H1 (cell line): ENCODE measurements at regions not wholly inside any gene's neighbourhood (a gene's known extent, or its start where the extent isn't known, plus 50 kb on each side); places are given as distances from the start of the nearest gene placed in this dataset.

ENCODE experiments used
- CTCF ChIA-PET: fragments of 300-600 bp; sonication (Branson Sonifier 250); formaldehyde crosslinking; loops from one replicate; lab custom pipeline; 2021; ENCODE audit not compliant: partially characterized antibody; lab: Charles Lee
- POLR2A ChIA-PET: fragments of 300-600 bp; sonication (Branson Sonifier 250); formaldehyde crosslinking; loops from one replicate; lab custom pipeline; 2021; ENCODE audit warnings: inconsistent platforms; ENCODE audit not compliant: partially characterized antibody; lab: Charles Lee
- DNase-seq, 2 experiments: peaks; one replicate each; pipeline versions ENCODE4 v3.0.0 to v3.0.0-alpha.2; 2010 to 2022; ENCODE audit warnings: low spot score in 2 of 2, low read depth in 1 of 2, mixed read lengths in 1 of 2
- FAIRE-seq: peaks from 2 replicates; lab custom pipeline; 2011; peaks lifted over from hg19 to GRCh38; lab: Jason Lieb, UNC
- H2AFZ ChIP-seq: 2 replicates; pipeline ENCODE4 v1.8.1; 2012; ENCODE audit warnings: low read length, inconsistent platforms
- H2AK5ac ChIP-seq: 2 replicates; pipeline ENCODE4 v1.6.1; 2013; ENCODE audit warnings: low read depth, low read length
- H2BK120ac ChIP-seq: replicated peaks from 2 replicates; pipeline ENCODE3; 2013; ENCODE audit warnings: low read depth, low read length, inconsistent platforms
- H2BK12ac ChIP-seq: 2 replicates; pipeline ENCODE4 v1.6.1; 2013; ENCODE audit warnings: low read depth, low read length
- H2BK15ac ChIP-seq: 2 replicates; pipeline ENCODE4 v1.6.1; 2013; ENCODE audit warnings: low read length
- H2BK20ac ChIP-seq: 2 replicates; pipeline ENCODE4 v1.6.1; 2013; ENCODE audit warnings: low read length
- H2BK5ac ChIP-seq: 2 replicates; pipeline ENCODE4 v1.6.1; 2013; ENCODE audit warnings: low read depth, low read length
- H3K14ac ChIP-seq: 2 replicates; pipeline ENCODE4 v1.6.1; 2013; ENCODE audit warnings: inconsistent platforms; ENCODE audit not compliant: insufficient read length
- H3K18ac ChIP-seq: 2 replicates; pipeline ENCODE4 v1.6.1; 2013; ENCODE audit warnings: low read length; ENCODE audit errors: extremely low read depth
- H3K23ac ChIP-seq: 2 replicates; pipeline ENCODE4 v1.6.1; 2013; ENCODE audit warnings: inconsistent platforms; ENCODE audit not compliant: insufficient read length
- H3K23me2 ChIP-seq: 2 replicates; pipeline ENCODE4 v1.6.1; 2013; ENCODE audit warnings: low read depth, low read length
- H3K27ac ChIP-seq: 2 replicates; pipeline ENCODE4 v1.6.1; 2011; ENCODE audit warnings: low read depth, low read length, inconsistent platforms
- H3K27me3 ChIP-seq, 4 experiments: replicated peaks in 1 of 4; 1 replicate in 1 of 4; 2 replicates in 3 of 4; pipeline versions ENCODE4 v1.6.1 to v1.8.1; 2011 to 2013; ENCODE audit warnings: low read length in 3 of 4, mild to moderate bottlenecking in 3 of 4, inconsistent platforms in 2 of 4, mixed read lengths in 2 of 4, moderate library complexity in 1 of 4; ENCODE audit not compliant: control insufficient read depth in 3 of 4, insufficient read depth in 3 of 4; ENCODE audit errors: extremely low read depth in 1 of 4
- H3K36me3 ChIP-seq, 4 experiments: 2 replicates each; pipeline versions ENCODE4 v1.6.1 to v1.8.1; 2011 to 2013; ENCODE audit warnings: mild to moderate bottlenecking in 4 of 4, low read length in 3 of 4, moderate library complexity in 2 of 4, control low read depth in 1 of 4, inconsistent platforms in 1 of 4; ENCODE audit not compliant: insufficient read depth in 4 of 4, control insufficient read depth in 2 of 4
- H3K4ac ChIP-seq: replicated peaks from 2 replicates; pipeline ENCODE3; 2013; ENCODE audit warnings: low read length, low read depth, mixed read lengths, inconsistent platforms; ENCODE audit not compliant: insufficient read length
- H3K4me1 ChIP-seq, 4 experiments: replicated peaks in 1 of 4; 1 replicate in 1 of 4; 2 replicates in 3 of 4; pipeline versions ENCODE4 v1.6.1 to v1.8.1; 2011 to 2013; ENCODE audit warnings: low read length in 3 of 4, inconsistent platforms in 2 of 4, mixed read lengths in 1 of 4; ENCODE audit not compliant: insufficient read depth in 4 of 4, control insufficient read depth in 3 of 4
- H3K4me2 ChIP-seq, 2 experiments: 2 replicates each; pipeline versions ENCODE4 v1.6.1 to v1.8.1; 2011 to 2013; ENCODE audit warnings: low read depth in 2 of 2, low read length in 2 of 2, control low read depth in 1 of 2, inconsistent platforms in 1 of 2, mild to moderate bottlenecking in 1 of 2; ENCODE audit not compliant: insufficient read depth in 1 of 2
- H3K4me3 ChIP-seq, 4 experiments: fragments of 200-600, 300-600 bp in 1 of 4; sonication (generic), shearing (Covaris generic), sonication (Bioruptor Twin) in 1 of 4; 2 replicates each; pipeline versions ENCODE4 v1.5.1 to v1.8.1; 2011 to 2016; ENCODE audit warnings: low read length in 4 of 4, low read depth in 3 of 4, control low read depth in 2 of 4, inconsistent platforms in 2 of 4, mild to moderate bottlenecking in 2 of 4, mixed read lengths in 1 of 4, moderate library complexity in 1 of 4; ENCODE audit not compliant: insufficient read depth in 2 of 4; ENCODE audit errors: extremely low read depth in 1 of 4
- H3K56ac ChIP-seq: replicated peaks from 2 replicates; pipeline ENCODE3; 2013; ENCODE audit warnings: low read depth, mild to moderate bottlenecking, mixed read lengths, low read length, inconsistent platforms; ENCODE audit not compliant: insufficient read length
- H3K79me1 ChIP-seq: 2 replicates; pipeline ENCODE4 v1.6.1; 2013; ENCODE audit warnings: low read depth, low read length, control low read depth
- H3K79me2 ChIP-seq, 2 experiments: 2 replicates each; pipeline versions ENCODE4 v1.6.1 to v1.8.1; 2012 to 2013; ENCODE audit warnings: low read length in 2 of 2, mild to moderate bottlenecking in 2 of 2, inconsistent platforms in 1 of 2; ENCODE audit not compliant: insufficient read depth in 2 of 2, control insufficient read depth in 1 of 2
- H3K9ac ChIP-seq, 4 experiments: replicated peaks in 1 of 4; 1 replicate in 1 of 4; 2 replicates in 3 of 4; pipeline versions ENCODE4 v1.6.1 to v1.8.1; 2011 to 2013; ENCODE audit warnings: low read depth in 3 of 4, low read length in 3 of 4, control low read depth in 2 of 4, mild to moderate bottlenecking in 2 of 4, moderate library complexity in 2 of 4, inconsistent platforms in 1 of 4; ENCODE audit errors: extremely low read depth in 1 of 4
- H3K9me3 ChIP-seq, 2 experiments: 2 replicates each; pipeline versions ENCODE4 v1.6.1 to v1.8.1; 2012 to 2013; ENCODE audit warnings: mild to moderate bottlenecking in 2 of 2, moderate library complexity in 2 of 2, control low read depth in 1 of 2, inconsistent platforms in 1 of 2, low read depth in 1 of 2, low read length in 1 of 2, mixed read lengths in 1 of 2; ENCODE audit not compliant: insufficient read depth in 2 of 2
- H4K20me1 ChIP-seq, 2 experiments: replicated peaks in 1 of 2; 2 replicates each; pipeline versions ENCODE3 to v1.8.1; 2011 to 2013; ENCODE audit warnings: inconsistent platforms in 2 of 2, low read length in 2 of 2, mild to moderate bottlenecking in 1 of 2; ENCODE audit not compliant: insufficient read depth in 2 of 2, control insufficient read depth in 1 of 2
- H4K5ac ChIP-seq: 2 replicates; pipeline ENCODE4 v1.6.1; 2013; ENCODE audit warnings: low read length, low read depth, mixed read lengths, inconsistent platforms; ENCODE audit not compliant: insufficient read length
- H4K8ac ChIP-seq: 2 replicates; pipeline ENCODE4 v1.8.0; 2013; ENCODE audit warnings: mild to moderate bottlenecking, moderate library complexity, low read length, inconsistent platforms; ENCODE audit not compliant: insufficient read depth; ENCODE audit errors: extremely low read depth
- H4K91ac ChIP-seq: replicated peaks from 2 replicates; pipeline ENCODE3; 2013; ENCODE audit warnings: low read length, mixed read lengths, inconsistent platforms; ENCODE audit not compliant: insufficient read length
- ASH2L ChIP-seq: fragments of 200-600, 300-600 bp; sonication (generic); IDR thresholded peaks from one replicate; pipeline ENCODE4 v1.7.1; 2017; ENCODE audit warnings: low read length
- CHD1 ChIP-seq: IDR thresholded peaks from 2 replicates; pipeline ENCODE4 v1.6.1; 2012; ENCODE audit warnings: low read depth, low read length, improper control_type of control experiment
- EP300 ChIP-seq, 2 experiments: IDR thresholded peaks; 1 replicate in 1 of 2; 2 replicates in 1 of 2; pipeline ENCODE4 v1.6.1; 2011 to 2012; ENCODE audit warnings: low read depth in 2 of 2, low read length in 2 of 2, mild to moderate bottlenecking in 2 of 2, borderline replicate concordance in 1 of 2, inconsistent platforms in 1 of 2, moderate library complexity in 1 of 2
- GTF2F1 ChIP-seq: IDR thresholded peaks from 2 replicates; pipeline ENCODE4 v1.6.1; 2012; ENCODE audit warnings: low read depth, low read length, improper control_type of control experiment, borderline replicate concordance
- SIN3A ChIP-seq, 2 experiments: IDR thresholded peaks in 1 of 2; conservative IDR thresholded peaks in 1 of 2; 2 replicates each; pipeline ENCODE4 v1.6.1; 2011 to 2012; ENCODE audit warnings: low read length in 2 of 2, improper control_type of control experiment in 1 of 2, low read depth in 1 of 2, mild to moderate bottlenecking in 1 of 2
- SP2 ChIP-seq: IDR thresholded peaks from 2 replicates; pipeline ENCODE4 v1.6.1; 2012; ENCODE audit warnings: mild to moderate bottlenecking, low read length, inconsistent platforms
- WGBS, 2 experiments: shearing (Covaris generic) in 1 of 2; methylation state at CpG; one replicate each; pipeline versions ENCODE4 v1.1.6 to v1.1.7; 2013 to 2015; ENCODE audit warnings: low lambda C conversion rate in 2 of 2, mixed read lengths in 2 of 2, inconsistent platforms in 1 of 2, low coverage in 1 of 2, missing lambda C conversion rate in 1 of 2; ENCODE audit not compliant: insufficient replicate concordance in 2 of 2, insufficient coverage in 1 of 2, insufficient read length in 1 of 2; ENCODE audit errors: extremely low coverage in 1 of 2, missing lambda C conversion rate in 1 of 2; 5-methylcytosine and 5-hydroxymethylcytosine counted together

- Histone ChIP-seq H3K4me3 (no peak overlapping the region), H2AFZ (no peak overlapping the region), H3K27ac (no peak overlapping the region), H3K9me3 (no peaks in the 10 kb centered on the region), H2BK15ac (no peak overlapping the region), H3K4ac (no peak overlapping the region), H3K79me1 (no peaks in the 10 kb centered on the region), H3K36me3 (no peaks in the 10 kb centered on the region), H3K4me1 (no peaks in the 10 kb centered on the region), H2BK120ac (no peak overlapping the region), H2BK5ac (no peak overlapping the region), H4K5ac (no peak overlapping the region), H4K8ac (no peak overlapping the region), H3K23ac (no peak overlapping the region), H3K79me2 (no peaks in the 10 kb centered on the region), H3K9ac (no peak overlapping the region), H2BK20ac (no peak overlapping the region), H3K14ac (no peak overlapping the region), H4K91ac (no peak overlapping the region), H3K56ac (no peak overlapping the region), H3K23me2 (no peaks in the 10 kb centered on the region), H3K18ac (no peak overlapping the region), H4K20me1 (no peaks in the 10 kb centered on the region), H2AK5ac (no peak overlapping the region), H3K27me3 (no peaks in the 10 kb centered on the region), H3K4me2 (no peak overlapping the region), H2BK12ac (no peak overlapping the region)
- 90% methylated on average over 8 of the region's 8 CpGs; no CpG with 5 or more reads in 1 of the 2 experiments for WGBS, 2 experiments
- FAIRE-seq, result no peak
- CTCF ChIA-PET, result interaction anchor here (1.1 to 1.4 kb wide), 2 partner anchors 10 to 12 kb away, joined by 3 to 4 read pairs; no protein-coding TSS in a partner anchor
- no peak for TF ChIP-seq SIN3A (conservative IDR thresholded peaks at IDR 0.05 in 1 of 2, IDR thresholded peaks at IDR 0.05 in 1 of 2; ENCODE audit: low read depth in 1 of 2, low read length in 2 of 2)
- TF ChIP-seq ASH2L, result no peak
- TF ChIP-seq CHD1, result no peak
- no peak for TF ChIP-seq SP2
- TF ChIP-seq GTF2F1, result no peak
- TF ChIP-seq EP300 (IDR thresholded peaks at IDR 0.05; ENCODE audit: borderline replicate concordance in 1 of 2, low read depth in 2 of 2, low read length in 2 of 2), result no peak
- no peak for DNase-seq
- POLR2A ChIA-PET, result no interaction called here
Measured at GRCh38 chr12:28086521-28087155, 103.6 kb upstream of the CCDC91 start.
